ENCODE measurements at regions not wholly inside any gene's neighbourhood (a gene's known extent, or its start where the extent isn't known, plus 50 kb on each side); places are given as distances from the start of the nearest gene placed in this dataset.
A peak's percentile ranks its signal among the peaks of the same experiment; 100 is the strongest.

- CTCF ChIA-PET, result interaction anchor here (1.4 kb wide), 1 partner anchor 34 kb away, joined by 3 read pairs; no protein-coding TSS in a partner anchor
- POLR2A ChIA-PET, result no interaction called here
- no peak for TF ChIP-seq CTCF (IDR thresholded peaks at IDR 0.05; ENCODE audit: insufficient read depth, low read length, missing control alignments)
- no peak for DNase-seq (ENCODE audit: low read depth, low spot score)
- no peak overlapping the region for H3K4me3 ChIP-seq (ENCODE audit: low read depth, low read length)
These were observed 144.2 kb upstream of the OTOS start for GRCh38 chr2:240284503-240285259.

- CTCF ChIA-PET, result interaction anchor here (0.9 to 1.4 kb wide), 3 partner anchors 10 to 33 kb away, joined by 3 read pairs; no protein-coding TSS in a partner anchor
- TF ChIP-seq CTCF (IDR thresholded peaks at IDR 0.05; ENCODE audit: insufficient read depth, low read length, missing control alignments), result no peak
- POLR2A ChIA-PET, result no interaction called here
- DNase-seq (ENCODE audit: low read depth, low spot score), result no peak
- H3K4me3 ChIP-seq (ENCODE audit: low read depth, low read length), result no peak overlapping the region
These were observed 145.3 kb upstream of the OTOS start for GRCh38 chr2:240285725-240286124.

- TF ChIP-seq CTCF (IDR thresholded peaks at IDR 0.05; ENCODE audit: insufficient read depth, low read length, missing control alignments), result no peak
- no peak overlapping the region for H3K4me3 ChIP-seq (ENCODE audit: low read depth, low read length)
- POLR2A ChIA-PET, result no interaction called here
- no peak for DNase-seq (ENCODE audit: low read depth, low spot score)
- CTCF ChIA-PET, result interaction anchor here (0.9 to 1.2 kb wide), 2 partner anchors 11 to 17 kb away, joined by 3 read pairs; no protein-coding TSS in a partner anchor
These were observed 146.1 kb upstream of the OTOS start for GRCh38 chr2:240286596-240286995.

GRCh38 chr2:240287011-240287410, 146.6 kb upstream of the OTOS start:
- ChIA-PET CTCF (no interaction called here), POLR2A (no interaction called here)
- no peak for DNase-seq (ENCODE audit: low read depth, low spot score)
- H3K4me3 ChIP-seq (ENCODE audit: low read depth, low read length), result no peak overlapping the region
- no peak for TF ChIP-seq CTCF (IDR thresholded peaks at IDR 0.05; ENCODE audit: insufficient read depth, low read length, missing control alignments)

GRCh38 chr2:240287496-240288086, 147.1 kb upstream of the OTOS start:
- DNase-seq (ENCODE audit: low read depth, low spot score), result no peak
- H3K4me3 ChIP-seq (ENCODE audit: low read depth, low read length), result no peak overlapping the region
- POLR2A ChIA-PET, result no interaction called here
- CTCF ChIA-PET, result no interaction called here
- peak; percentile 3 for TF ChIP-seq CTCF (IDR thresholded peaks at IDR 0.05; ENCODE audit: insufficient read depth, low read length, missing control alignments)

- ChIA-PET CTCF (no interaction called here), POLR2A (no interaction called here)
- no peak for TF ChIP-seq CTCF (IDR thresholded peaks at IDR 0.05; ENCODE audit: insufficient read depth, low read length, missing control alignments)
- DNase-seq (ENCODE audit: low read depth, low spot score), result no peak
- no peak overlapping the region for H3K4me3 ChIP-seq (ENCODE audit: low read depth, low read length)
These were observed 147.4 kb upstream of the GPC1 start for GRCh38 chr2:240288087-240288521.

All from AG04449 (cell line).